ENCODE measurements at regions not wholly inside any gene's neighbourhood (a gene's known extent, or its start where the extent isn't known, plus 50 kb on each side); places are given as distances from the start of the nearest gene placed in this dataset.
"Not testable (repeated sequence)": the region's sequence is repeated elsewhere in the genome, so short reads cannot be mapped to it uniquely, and the experiment has no call there.

DNA sequence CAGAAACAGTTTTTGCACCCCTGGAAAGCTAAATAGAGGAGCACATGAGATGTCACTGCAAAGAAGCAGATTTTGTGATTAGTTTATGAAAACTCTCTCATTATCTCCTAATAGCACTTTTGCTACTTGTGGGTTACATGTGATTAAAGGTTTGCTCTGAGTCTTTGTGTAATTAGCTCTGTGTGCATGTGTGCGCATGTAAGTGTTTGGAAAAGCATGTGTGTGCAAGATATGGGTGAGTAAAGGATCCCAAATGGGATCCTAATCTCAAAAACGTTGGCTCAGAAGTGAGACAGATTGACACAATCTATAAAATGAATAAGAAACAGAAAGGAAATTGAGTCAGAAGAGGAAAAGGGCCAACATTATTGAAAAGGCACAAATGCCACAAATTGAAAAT, 104.5 kb downstream of the SKIDA1 start:
- no peak for DNase-seq
- 40 to 60% methylated on average over 1 to 2 of the region's 2 CpGs for WGBS, 2 donors (ENCODE audit: low coverage in 1 of 2)
- Histone ChIP-seq H3K9me3 (no peaks in the 10 kb centered on the region), H3K36me3 (no peaks in the 10 kb centered on the region), H3K4me3 (no peak overlapping the region), H3K27ac (no peak overlapping the region), H3K4me1 (no peaks in the 10 kb centered on the region), H3K27me3 (no peaks in the 10 kb centered on the region)
- in situ Hi-C loops (cut with MboI; ENCODE audit: low pct_ligation_motif_present in 1 of 4, low pct_unique_long_range_greater_than_20kb in 1 of 4, low sequenced_read_pairs in 3 of 4) = no loop called here
- TF ChIP-seq POLR2AphosphoS5 (IDR thresholded peaks at IDR 0.05) (no peak), POLR2A (IDR thresholded peaks at IDR 0.05) (no peak), EP300 (IDR thresholded peaks at IDR 0.05; ENCODE audit: low read depth) (no peak)
- TF ChIP-seq, protein P1, sequence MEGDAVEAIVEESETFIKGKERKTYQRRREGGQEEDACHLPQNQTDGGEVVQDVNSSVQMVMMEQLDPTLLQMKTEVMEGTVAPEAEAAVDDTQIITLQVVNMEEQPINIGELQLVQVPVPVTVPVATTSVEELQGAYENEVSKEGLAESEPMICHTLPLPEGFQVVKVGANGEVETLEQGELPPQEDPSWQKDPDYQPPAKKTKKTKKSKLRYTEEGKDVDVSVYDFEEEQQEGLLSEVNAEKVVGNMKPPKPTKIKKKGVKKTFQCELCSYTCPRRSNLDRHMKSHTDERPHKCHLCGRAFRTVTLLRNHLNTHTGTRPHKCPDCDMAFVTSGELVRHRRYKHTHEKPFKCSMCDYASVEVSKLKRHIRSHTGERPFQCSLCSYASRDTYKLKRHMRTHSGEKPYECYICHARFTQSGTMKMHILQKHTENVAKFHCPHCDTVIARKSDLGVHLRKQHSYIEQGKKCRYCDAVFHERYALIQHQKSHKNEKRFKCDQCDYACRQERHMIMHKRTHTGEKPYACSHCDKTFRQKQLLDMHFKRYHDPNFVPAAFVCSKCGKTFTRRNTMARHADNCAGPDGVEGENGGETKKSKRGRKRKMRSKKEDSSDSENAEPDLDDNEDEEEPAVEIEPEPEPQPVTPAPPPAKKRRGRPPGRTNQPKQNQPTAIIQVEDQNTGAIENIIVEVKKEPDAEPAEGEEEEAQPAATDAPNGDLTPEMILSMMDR (IDR thresholded peaks at IDR 0.05) = no peak
- intact Hi-C loops (cut with DNase I; ENCODE audit: low total_unique reads) = no loop called here

DNA sequence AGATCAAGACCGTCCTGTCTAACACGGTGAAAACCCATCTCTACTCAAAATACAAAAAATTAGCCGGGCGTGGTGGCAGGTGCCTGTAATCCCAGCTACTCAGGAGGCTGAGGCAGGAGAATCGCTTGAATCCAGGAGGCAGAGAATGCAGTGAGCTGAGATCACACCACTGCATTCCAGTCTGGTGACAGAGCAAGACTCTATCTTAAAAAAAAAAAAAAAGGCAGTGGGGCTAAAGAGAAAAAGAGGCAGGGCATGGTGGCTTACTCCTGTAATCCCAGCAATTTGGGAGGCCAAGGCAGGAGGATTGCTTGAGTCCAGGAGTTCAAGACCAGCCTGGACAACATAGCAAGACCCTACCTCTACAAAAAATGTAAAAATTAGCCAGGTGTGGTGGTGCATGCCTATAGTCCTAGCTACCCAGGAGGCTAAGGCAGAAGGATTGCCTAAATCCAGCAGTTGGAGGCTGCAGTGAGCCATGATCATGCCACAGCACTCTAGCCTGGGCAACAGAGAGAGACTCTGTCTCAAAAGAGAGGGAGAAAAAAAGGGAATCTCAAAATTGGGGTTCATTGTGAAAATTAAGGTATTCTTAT, 106.4 kb downstream of the SKIDA1 start:
- H3K4me1 ChIP-seq; H3K4me3 ChIP-seq; H3K36me3 ChIP-seq; DNase-seq; in situ Hi-C loops (cut with MboI; ENCODE audit: low pct_ligation_motif_present in 1 of 4, low pct_unique_long_range_greater_than_20kb in 1 of 4, low sequenced_read_pairs in 3 of 4); intact Hi-C loops (cut with DNase I; ENCODE audit: low total_unique reads); H3K9me3 ChIP-seq; H3K27ac ChIP-seq; H3K27me3 ChIP-seq: not testable (repeated sequence)
- 81 to 87% methylated on average over 5 of the region's 5 CpGs for WGBS, 2 donors (ENCODE audit: low coverage in 1 of 2)

DNA sequence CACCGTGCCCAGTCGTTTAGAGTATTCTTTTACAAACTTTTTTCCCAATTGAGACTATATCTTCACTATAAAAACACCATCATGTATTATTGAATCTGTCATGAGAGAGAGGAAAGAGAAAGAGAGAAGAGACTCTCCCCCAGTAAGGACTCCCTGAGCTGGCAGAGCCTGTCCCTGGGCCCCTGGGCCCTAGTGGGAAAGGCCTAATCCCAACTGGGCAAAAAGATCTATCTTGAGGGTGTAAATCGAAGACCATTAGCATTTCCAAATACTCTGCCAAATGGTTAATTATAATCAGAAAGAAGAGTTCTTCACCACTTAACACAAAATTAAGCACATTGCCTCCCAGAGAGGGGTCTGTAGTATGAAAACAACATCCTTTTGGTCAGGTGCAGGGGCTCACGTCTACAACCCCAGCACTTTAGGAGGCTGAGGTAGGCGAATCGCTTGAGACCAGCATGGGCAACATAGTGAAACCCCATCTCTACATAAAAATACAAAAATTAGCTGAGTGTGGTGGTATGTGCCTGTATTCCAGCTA, 108.2 kb downstream of the SKIDA1 start:
- Histone ChIP-seq H3K27ac (no peak overlapping the region), H3K36me3 (no peaks in the 10 kb centered on the region), H3K4me3 (no peak overlapping the region), H3K9me3 (no peaks in the 10 kb centered on the region), H3K27me3 (no peaks in the 10 kb centered on the region), H3K4me1 (no peaks in the 10 kb centered on the region)
- in situ Hi-C loops (cut with MboI; ENCODE audit: low pct_ligation_motif_present in 1 of 4, low pct_unique_long_range_greater_than_20kb in 1 of 4, low sequenced_read_pairs in 3 of 4) = no loop called here
- 91 to 92% methylated on average over 5 to 6 of the region's 6 CpGs for WGBS, 2 donors (ENCODE audit: low coverage in 1 of 2)
- intact Hi-C loops (cut with DNase I; ENCODE audit: low total_unique reads) = no loop called here
- no peak for TF ChIP-seq POLR2A (IDR thresholded peaks at IDR 0.05)
- TF ChIP-seq POLR2AphosphoS5 (IDR thresholded peaks at IDR 0.05) = no peak
- no peak for TF ChIP-seq EP300 (IDR thresholded peaks at IDR 0.05; ENCODE audit: low read depth)
- TF ChIP-seq, protein P1 (IDR thresholded peaks at IDR 0.05) = no peak
- no peak for DNase-seq

DNA sequence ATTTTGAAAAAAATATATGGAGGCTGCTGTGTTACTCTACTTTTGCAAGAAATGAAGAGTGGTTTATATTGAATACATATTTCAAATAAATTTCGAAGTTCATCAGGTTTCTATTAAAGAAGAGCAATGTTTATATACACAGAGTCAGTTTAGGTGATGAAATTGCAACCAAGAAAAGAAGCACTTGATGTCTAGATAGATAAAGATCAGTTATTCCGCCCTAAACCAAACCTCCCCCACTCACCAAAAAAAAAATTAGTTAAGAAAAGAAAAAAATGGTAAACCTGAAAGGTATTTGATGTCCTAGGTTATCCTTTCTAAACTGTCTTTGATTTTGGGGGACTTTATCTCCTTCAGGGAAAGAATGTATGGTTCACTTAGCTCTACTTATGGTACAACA, 111.8 kb downstream of the SKIDA1 start:
- TF ChIP-seq POLR2AphosphoS5 (IDR thresholded peaks at IDR 0.05) (no peak), EP300 (IDR thresholded peaks at IDR 0.05; ENCODE audit: low read depth) (no peak), POLR2A (IDR thresholded peaks at IDR 0.05) (no peak)
- TF ChIP-seq, protein P1 (IDR thresholded peaks at IDR 0.05) = no peak
- in situ Hi-C loops (cut with MboI; ENCODE audit: low pct_ligation_motif_present in 1 of 4, low pct_unique_long_range_greater_than_20kb in 1 of 4, low sequenced_read_pairs in 3 of 4) = no loop called here
- intact Hi-C loops (cut with DNase I; ENCODE audit: low total_unique reads) = no loop called here
- Histone ChIP-seq H3K4me1 (no peaks in the 10 kb centered on the region), H3K27ac (no peak overlapping the region), H3K4me3 (no peak overlapping the region), H3K9me3 (no peaks in the 10 kb centered on the region), H3K36me3 (no peaks in the 10 kb centered on the region), H3K27me3 (no peaks in the 10 kb centered on the region)
- DNase-seq = no peak
- 53 to 69% methylated on average over 2 of the region's 2 CpGs for WGBS, 2 donors (ENCODE audit: low coverage in 1 of 2)

DNA sequence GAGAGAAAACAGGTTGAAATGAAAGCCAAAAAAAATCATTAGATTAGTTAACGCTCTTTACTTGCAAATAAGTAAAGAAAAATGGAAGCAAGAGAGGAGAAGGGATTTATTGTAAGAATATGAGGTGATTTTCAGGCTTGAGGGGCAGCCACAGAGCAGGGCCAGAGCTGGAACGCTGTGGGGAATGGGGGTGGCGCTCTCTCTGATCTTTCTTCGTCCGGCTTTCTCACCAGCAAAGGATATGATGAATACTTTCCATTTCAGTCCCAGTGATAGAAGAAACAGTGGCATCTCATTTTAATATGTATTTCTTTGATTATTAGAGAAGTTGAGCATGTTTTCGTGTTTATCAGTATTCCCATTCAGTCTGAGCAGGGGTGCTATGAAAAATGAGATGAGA, 112.2 kb downstream of the SKIDA1 start:
- Histone ChIP-seq H3K36me3 (no peaks in the 10 kb centered on the region), H3K27me3 (no peaks in the 10 kb centered on the region), H3K4me3 (no peak overlapping the region), H3K27ac (no peak overlapping the region), H3K9me3 (no peaks in the 10 kb centered on the region), H3K4me1 (no peaks in the 10 kb centered on the region)
- TF ChIP-seq EP300 (IDR thresholded peaks at IDR 0.05; ENCODE audit: low read depth) (no peak), POLR2AphosphoS5 (IDR thresholded peaks at IDR 0.05) (no peak), POLR2A (IDR thresholded peaks at IDR 0.05) (no peak)
- TF ChIP-seq, protein P1 (IDR thresholded peaks at IDR 0.05) = no peak
- no peak for DNase-seq
- in situ Hi-C loops (cut with MboI; ENCODE audit: low pct_ligation_motif_present in 1 of 4, low pct_unique_long_range_greater_than_20kb in 1 of 4, low sequenced_read_pairs in 3 of 4) = no loop called here
- 62 to 80% methylated on average over 6 of the region's 6 CpGs for WGBS, 2 donors (ENCODE audit: low coverage in 1 of 2)
- intact Hi-C loops (cut with DNase I; ENCODE audit: low total_unique reads) = no loop called here
